Fibroblast of skin of right quadriceps (primary cell): ENCODE measurements at regions not wholly inside any gene's neighbourhood (a gene's known extent, or its start where the extent isn't known, plus 50 kb on each side); places are given as distances from the start of the nearest gene placed in this dataset.
"Not testable (repeated sequence)": the region's sequence is repeated elsewhere in the genome, so short reads cannot be mapped to it uniquely, and the experiment has no call there.

Experiments
- DNase-seq: peaks from one replicate; pipeline ENCODE4 v3.0.0-alpha.2; 2013

- DNase-seq, result no peak
These were observed 247.7 kb downstream of the SOCS6 start for GRCh38 chr18:70536370-70537062.

DNA sequence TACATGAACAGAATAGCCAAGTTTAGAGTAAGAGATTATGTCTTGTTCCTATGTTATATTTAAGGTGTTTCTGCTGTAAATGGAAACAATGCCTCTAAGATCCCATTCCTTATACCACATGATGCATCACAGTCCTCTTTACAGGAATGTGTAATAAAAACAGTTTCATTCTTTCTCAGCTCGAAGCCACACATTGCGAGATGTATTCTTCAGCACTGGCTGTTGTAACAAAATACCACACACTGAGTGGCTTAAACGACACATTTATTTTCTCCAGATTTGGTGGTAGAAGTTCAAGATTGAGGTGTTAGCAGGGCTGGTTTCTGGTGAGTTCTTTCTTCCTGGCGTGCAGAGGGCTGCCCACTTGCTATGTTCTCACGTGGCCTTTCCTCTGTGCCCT is 246.2 kb downstream of the SOCS6 start:
- no peak for DNase-seq

GRCh38 chr18:70525322-70525721 is 236.5 kb downstream of the SOCS6 start:
- DNase-seq, result not testable (repeated sequence)

GRCh38 chr18:70523792-70524182 is 234.9 kb downstream of the SOCS6 start:
- no peak for DNase-seq

GRCh38 chr18:70523035-70523791 is 234.4 kb downstream of the SOCS6 start:
- DNase-seq, result no peak

- no peak for DNase-seq
These were observed 233.4 kb downstream of the SOCS6 start for GRCh38 chr18:70522183-70522680.

GRCh38 chr18:70520867-70521266 is 232.0 kb downstream of the SOCS6 start:
- DNase-seq, result no peak

DNA sequence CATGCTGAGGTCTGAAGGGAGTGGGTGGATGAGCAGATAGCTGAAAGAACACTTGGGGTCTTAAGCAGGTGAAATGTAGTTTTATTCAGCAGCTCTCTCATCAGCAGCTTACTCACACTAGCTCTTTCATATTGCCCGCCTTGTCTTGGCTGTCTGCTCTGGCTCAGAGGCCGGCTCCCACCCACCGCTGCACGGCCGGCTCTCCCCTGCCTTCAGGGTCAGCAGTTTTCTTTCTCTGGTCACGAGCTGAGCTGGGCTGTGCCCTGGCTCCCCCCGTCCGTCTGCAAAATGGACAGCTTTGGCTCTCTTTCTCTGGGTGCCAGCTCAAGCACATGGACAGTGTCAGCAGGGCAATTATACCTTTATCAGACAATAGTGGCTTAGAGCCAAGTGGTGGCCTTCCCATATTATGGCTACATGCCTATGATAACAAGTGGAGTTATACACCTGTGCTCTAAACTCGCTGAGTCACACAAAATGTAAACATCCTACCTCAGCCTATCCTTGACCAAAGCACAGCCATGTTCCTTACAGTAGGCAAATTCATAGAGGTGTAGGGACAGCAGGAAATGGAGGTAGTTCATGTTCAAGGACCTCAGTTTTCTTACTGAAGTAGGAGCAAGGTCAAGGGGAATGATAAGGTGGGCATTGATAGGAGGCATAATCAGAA is 224.8 kb downstream of the SOCS6 start:
- no peak for DNase-seq

GRCh38 chr18:70507970-70508369 is 219.1 kb downstream of the SOCS6 start:
- no peak for DNase-seq

DNA sequence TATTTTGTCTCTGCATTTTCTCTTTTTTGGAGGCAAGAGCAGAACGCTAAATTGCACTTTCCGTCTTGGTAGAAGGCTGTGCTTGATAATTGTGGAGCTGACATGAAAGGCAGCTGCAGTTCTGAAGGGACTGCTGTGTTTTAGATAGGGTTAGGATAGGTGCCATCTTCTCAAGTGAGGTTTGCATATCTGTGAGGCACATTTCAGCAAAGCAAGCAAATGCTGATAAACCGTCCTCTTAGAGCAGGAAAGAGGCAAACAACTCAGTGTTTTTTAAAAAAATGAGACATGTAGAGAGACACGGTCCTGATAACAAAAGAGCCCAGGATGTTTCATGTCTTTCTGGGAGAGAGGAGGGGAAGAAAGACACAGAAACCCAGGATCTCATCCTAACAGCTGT is 217.7 kb downstream of the SOCS6 start:
- DNase-seq, result no peak

DNA sequence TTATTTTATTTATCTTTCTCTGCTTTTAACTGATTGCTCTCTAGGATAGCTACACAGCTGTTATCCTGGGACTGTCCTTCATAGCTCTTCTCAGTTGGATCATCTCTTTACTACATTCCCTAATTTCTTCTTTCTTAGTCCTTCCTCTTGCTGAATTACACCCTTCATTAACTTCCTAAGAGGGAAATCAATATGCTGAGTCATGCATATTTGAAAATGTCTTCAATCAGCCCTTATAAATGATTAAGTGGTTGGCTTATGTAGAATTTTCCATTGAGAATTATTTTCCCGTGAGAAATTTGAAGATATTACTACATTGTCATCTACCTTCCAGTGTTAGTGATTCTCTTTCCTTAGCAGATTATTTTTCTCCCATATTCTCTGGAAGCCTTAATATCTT is 214.2 kb downstream of the SOCS6 start:
- DNase-seq, result no peak

DNA sequence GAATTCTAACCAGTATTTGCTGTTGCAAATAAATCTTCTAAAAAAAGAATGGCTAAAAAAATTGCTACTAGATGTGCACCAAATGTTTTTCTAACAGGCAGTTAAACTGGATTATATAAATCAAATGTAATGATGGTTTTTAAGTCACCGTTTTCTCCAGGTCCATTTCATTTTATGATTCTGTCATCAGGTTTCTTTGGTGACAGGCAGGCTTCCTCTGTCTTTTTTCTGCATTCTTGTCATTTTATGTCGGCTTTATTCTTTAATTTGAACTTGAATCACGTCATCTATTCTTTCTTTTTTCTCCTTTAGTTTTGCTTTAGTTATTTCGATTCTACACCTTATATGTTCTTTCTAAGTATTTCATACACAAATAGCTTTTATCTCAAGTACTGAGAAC is 212.5 kb downstream of the SOCS6 start:
- DNase-seq, result no peak

DNA sequence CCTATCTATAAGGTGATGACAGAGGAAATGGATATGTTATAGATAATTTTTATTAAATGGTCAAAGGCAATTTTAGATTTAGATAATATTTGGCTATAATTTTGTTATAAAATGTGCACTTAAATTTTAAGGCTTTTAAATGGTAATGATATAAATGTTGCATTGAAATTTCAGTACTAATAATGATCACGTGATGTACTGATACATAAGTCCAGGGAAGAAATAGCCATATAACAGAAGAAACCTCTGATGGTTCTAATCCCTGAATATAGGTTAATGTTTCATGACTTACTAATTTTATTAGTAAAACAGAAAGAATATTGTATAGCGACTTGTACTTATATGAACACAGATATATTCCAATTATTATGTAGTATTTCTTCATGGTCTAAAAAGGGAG is 211.9 kb downstream of the SOCS6 start:
- DNase-seq, result no peak

GRCh38 chr18:70499218-70499691 is 210.4 kb downstream of the SOCS6 start:
- no peak for DNase-seq

GRCh38 chr18:70496353-70497294 is 207.8 kb downstream of the SOCS6 start:
- no peak for DNase-seq

GRCh38 chr18:70494524-70494923 is 205.7 kb downstream of the SOCS6 start:
- DNase-seq, result no peak

- DNase-seq, result no peak
These were observed 204.6 kb downstream of the SOCS6 start for GRCh38 chr18:70493461-70493860.

DNA sequence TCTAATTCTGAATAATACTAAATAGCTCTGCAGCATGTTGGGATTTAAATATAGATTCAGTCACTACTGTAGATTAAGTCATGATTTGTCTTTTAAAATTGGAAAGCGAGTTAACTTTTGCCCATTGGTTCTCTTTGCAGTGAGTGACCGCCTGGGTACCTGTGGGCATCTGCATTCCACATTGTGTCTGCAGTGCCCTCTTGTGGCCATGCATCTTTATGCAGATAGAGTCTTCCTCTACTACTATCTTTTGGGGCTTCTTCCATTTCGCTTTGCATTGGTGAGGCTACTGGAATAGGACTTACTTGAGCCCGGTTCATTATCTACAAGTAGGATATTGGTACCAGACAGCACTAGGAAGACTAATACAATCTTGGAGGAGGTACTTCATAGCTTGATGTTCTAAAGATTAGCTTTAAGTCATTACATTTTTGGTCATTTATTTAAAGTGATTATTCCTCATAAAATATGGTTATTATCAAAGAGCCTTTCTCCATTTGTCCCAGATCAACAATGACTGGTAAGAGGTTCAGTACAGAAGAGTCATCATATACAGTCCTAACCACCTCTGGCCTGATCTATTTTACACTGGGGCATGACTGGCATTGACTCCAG is 203.0 kb downstream of the SOCS6 start:
- peak; percentile 31 for DNase-seq

DNA sequence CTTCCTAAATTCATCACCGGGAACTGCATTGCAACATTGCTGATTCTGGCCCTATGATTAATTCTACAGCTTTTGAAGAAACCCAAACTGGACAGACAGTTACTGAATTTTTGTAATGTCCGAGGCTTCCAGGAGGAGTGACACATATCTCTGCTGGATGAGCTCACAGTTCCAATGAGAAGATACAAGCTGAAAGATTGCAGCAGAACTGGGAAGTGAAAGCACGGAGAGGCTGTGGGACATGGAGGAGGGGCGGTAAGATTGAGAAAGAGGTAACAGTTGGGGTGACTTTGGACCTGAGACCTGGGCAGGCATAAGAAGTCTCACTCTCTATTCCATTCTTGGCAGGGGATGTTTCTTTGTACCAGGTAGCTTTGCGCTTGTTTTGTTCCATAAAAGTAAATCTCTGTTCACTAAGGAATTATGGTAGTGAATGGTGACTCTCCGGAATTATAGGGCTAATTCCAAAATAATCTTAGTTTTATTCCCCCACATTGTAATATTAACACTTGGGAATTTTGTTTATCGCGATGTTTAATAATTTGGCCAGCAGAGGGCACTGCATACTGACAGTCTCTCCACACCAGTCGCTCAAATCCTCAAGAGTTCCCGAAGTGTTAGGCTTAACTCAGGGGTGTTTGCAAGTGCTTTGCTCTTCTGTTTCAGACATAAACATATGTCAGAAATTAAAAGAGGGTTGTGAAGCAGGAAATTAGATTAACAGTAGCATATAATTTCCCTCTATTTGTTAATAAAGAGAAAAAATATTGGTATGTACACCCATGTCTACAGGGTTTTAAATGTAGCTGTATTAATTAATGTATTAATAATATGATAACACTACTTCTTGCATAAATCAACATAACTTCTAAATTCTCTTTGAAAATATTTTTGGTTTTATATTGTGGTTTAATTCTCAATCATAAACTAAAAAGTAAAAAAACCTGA is 201.4 kb downstream of the SOCS6 start:
- peak; percentile 41 for DNase-seq

- no peak for DNase-seq
These were observed 200.7 kb downstream of the SOCS6 start for GRCh38 chr18:70489571-70489970.

DNA sequence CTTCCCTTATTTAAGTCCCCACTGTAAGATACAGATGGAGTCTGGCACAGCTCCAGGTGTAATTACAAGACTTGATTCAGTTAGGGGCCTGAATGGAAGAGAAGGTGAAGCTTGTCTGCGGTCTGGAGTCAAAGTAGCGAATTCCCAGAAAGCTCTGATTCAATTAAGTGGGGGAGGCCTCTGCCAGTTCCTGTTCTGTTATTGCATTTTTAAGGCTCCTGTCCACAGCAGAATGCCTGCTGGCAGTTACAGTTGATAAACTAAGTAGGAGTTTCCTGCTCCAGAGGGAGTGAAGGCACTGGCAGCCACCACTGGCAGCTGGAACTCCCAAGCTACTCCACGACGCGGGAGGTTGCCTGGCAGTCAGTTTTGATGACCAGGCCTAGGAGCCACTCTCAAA is 181.1 kb downstream of the SOCS6 start:
- peak; percentile 21 for DNase-seq
